Cerebellar cortex (tissue), 1 donor: ENCODE measurements at regions not wholly inside any gene's neighbourhood (a gene's known extent, or its start where the extent isn't known, plus 50 kb on each side); places are given as distances from the start of the nearest gene placed in this dataset.
"Not testable (repeated sequence)": the region's sequence is repeated elsewhere in the genome, so short reads cannot be mapped to it uniquely, and the experiment has no call there.

Experiments used
- DNase-seq: peaks from one replicate; pipeline ENCODE4 v3.0.0-alpha.2; 2015; ENCODE audit warnings: low spot score

DNA sequence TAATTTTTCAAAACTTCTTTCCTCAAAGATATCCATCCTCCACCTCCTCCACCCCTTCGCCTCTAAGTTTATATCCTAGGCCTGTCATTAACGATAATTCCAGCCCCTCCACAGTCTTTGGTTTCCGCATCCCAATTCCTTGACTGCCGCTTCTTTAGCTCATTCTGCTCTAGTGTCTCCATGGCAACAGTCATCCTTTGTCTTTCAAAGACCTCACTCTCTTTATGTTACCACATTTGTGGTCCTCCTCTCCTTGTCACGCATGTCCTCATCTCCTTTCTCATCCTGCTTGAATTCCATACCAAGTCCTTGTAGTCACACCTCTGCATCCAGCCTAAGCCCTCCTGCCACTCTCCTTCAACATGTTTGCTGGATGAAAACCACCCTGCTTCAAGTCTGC lies 511.2 kb upstream of the KLF6 start:
- no peak for DNase-seq

DNA sequence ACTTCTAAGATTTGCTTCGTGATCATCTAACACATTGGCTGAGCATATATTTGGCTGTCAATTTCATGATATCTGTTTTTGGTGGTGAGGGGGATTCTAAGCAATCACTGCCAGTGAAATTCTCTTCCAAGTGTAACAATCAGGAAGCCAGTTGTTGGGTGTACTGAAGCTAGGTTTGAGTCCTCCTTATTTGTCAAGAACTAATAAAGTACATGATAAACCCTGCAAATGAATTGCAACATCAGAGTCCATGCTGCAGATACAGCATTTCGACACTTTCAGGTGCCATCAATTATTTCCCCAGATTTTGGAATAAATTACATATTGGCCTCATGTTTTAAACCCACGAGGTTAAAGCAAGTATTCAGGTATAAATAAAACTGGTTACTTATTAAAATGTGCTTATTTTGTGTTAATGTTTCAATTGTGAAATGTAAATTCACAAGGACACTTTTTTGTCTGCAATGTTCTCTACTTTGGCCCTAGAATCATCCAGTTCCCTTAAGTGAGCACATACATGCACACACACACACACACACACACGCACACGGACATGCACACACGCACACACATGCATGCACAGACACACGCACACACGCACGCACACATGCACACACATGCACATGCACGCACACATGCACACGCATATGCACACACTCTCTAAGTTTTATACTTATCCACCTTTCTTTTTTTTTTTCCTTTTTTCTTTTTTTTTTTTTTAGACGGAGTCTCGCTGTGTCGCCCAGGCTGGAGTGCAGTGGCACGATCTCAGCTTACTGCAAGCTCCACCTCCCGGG lies 510.2 kb upstream of the KLF6 start:
- no peak for DNase-seq

DNA sequence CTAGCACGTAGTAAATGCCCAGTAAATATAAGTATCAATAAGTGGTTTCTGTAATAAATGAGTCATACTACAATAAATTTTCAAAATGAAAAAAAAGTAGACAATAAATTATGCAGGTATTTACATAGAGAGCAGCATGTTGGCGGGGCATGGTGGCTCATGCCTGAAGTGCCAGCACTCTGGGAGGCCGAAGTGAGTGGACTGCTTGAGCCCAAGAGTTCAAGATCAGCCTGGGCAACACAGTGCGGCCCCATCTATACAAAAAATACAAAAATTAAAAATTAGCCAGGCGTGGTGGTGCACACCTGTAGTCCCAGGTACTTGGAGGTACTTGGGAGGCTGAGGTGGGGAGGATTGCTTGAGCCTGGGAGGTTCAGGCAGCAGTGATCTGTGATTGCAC lies 509.3 kb upstream of the KLF6 start:
- DNase-seq, result no peak

DNA sequence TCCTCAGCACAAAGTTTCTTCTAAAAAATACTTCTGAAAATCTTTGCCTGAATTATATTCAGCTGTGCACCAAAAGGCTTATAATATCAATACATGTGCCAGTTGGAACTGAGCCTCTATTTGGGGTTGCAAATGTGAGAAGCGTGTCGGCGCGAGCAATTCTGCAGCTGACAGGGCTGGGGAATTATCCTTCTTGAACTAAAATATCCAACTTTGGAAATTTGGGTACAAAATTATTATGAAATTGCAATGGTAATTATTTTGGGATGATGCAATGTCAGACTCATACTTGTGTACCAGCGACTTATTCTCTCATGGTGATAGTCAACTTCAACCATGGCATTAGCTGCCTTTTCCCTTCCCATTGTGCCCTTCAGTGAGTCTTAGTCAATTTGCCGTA lies 507.0 kb upstream of the KLF6 start:
- no peak for DNase-seq

DNA sequence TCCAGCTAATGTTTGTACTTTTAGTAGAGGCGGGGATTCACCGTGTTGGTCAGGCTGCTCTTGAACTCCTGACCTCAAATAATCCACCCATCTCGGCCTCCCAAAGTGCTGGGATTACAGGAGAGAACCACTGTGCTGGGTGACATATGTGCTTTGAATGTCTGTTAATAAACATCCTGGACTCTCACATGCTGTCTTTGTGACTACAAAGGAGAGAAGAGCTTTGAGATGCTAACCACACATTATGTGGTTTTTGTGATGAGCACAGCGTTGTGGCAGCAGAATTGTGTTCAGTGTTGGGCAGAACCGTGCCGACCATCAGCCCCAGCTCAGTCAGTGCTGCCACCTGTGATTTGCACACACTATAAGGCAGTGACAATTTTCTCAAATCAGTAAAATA lies 500.1 kb upstream of the KLF6 start:
- DNase-seq, result no peak

DNA sequence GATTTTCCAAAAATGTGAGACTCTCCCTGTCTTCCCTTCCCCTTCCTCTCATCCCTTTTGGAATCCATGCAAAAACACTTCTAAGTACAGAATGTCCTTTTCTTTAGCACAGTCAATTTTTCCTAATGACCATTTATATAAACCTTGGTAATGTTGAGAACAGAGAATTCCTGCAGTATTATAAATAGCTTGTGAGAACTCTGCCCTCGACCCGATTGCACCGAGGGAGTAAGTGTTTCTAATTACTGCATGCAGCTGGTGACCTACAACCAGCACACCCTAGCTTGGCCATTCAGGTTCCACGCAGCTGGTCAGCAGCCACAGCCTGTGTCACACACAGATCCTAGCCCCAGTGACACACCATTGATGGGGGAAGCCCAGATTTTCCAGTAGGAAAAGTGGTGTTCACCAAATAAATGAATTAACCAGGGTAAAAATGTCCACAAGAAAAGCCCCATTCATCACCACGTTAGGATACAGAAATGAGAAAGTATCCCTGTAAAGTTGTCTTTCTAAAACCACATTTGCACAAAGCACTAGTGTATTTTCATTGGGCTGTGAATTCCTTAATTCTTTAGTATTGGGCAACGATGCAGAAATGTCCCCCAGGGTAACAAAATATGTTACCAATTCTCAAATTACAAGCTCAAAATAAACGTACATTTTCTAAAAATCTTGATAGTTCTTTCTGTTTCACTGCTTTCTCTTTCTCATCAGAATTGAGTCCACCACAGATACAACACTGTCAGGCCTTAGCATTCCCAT lies 499.0 kb upstream of the KLF6 start:
- peak; percentile 6 for DNase-seq

DNA sequence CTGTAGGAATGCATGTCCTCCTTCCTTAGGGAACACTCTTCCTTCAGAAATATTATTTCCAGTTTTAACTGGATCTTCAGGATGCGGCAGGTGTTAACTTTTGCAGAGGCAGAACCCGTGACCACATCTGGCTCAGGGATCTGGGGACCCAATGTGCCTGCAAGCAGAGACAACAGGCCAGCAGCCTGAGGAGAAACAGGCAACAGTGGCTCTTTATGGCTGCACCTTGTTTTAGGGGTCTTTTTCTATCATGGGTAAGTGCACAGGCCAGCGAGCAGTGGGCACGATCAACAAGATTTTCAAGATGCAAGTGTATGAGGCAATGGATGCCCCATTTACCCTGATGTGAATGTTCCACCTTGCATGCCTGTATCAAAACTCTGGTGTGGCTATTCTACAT lies 497.5 kb upstream of the KLF6 start:
- no peak for DNase-seq

DNA sequence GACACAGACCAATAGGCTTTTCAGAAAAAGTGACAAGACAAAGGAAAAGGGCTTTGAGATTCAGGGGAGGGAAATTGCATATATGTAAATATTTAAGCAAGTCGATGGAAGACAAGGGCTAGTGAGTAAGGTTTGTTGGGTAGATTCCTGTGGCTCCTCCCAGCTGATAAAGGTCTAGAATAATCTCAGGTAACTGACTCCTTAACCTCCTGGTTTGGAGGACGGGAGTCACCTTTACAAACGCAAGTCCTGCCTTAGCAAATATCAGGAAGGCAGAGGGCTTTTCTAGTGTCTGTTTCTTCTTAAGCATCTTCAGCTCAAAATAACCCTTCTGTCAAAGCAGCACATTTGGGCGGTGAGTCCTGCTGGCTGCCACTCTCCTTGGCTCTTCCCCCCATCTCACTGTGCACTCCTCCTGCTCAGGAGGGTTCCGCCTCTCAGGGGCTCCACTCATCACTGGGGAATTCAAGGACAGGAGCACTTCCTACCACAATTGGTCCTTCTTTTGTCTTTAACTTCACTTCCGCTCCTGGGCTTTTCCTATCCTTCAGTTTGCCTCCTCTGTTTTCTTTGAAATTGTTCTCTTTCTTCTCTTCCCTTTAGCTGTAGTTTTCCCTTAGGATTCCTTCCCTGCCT lies 496.3 kb upstream of the KLF6 start:
- no peak for DNase-seq

DNA sequence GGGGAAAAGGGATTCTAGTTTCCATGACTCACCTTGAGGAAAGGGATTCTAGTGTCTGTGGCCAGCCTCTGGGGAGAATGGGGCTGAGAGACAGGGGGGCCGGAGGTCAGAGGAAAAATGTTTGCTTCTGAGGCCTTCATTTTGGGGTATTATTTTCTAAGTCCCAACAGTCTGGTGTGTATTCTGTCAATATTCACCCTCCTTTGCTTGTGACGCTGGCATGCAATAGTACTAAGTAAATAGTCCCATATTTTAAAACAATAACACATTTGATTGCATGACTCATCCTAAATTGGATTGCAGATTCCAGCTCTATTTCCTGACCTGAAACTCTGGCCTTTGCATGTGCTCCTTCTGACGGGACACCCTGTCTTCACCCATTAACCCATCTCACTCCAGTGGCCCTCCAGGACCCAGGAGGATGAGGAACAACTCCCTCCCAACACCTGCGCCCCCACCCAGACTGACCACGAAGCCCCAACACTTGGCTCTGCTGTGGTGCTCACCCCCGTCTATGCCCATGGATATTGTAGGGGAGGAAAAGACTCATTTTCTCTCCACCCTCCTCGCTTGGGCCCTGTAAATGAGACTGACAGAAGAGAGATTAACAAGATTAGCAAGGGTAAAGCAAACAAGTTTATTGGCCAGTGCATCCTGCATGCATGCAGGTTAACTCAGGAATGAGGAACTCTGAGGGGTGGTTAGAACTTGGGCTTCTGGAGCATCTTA lies 495.6 kb upstream of the KLF6 start:
- DNase-seq, result no peak

DNA sequence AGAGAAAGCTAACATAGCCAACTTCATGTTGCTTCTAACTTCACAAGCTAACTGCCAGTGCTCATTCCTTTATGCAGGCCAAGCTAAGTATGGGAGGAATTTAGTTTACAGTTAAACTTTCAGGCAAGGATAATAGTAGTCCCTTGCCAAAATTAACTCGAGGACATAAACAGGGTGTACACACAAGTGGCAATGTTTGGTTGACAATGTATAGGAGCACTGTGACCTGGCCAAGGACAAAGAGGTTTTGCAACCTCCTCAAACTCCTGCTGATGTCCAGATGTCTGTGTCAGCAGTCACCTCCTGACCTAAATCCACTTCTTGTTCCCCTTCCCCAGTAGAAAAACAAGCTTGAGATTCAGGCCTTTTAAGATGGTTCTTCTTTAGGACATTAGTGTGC lies 494.6 kb upstream of the KLF6 start:
- no peak for DNase-seq

DNA sequence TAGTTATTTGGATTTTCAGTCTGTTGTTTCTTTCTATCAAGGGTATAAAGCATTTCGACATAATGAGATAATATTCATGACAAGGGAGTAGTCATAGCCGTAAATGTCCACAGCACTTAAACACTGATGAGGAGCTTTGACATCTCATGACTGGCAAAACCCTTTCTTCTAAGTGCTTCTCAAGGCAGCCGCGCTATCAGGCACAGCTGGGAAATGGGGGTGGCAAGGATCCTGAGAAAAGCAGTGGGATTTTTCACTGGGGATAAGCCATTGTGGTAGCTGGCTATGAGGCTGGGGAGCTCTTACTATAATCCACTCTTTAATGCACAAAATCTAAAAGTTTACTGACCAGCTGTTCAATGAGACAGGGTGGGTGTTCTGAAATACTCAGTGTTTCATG lies 493.2 kb upstream of the KLF6 start:
- no peak for DNase-seq

DNA sequence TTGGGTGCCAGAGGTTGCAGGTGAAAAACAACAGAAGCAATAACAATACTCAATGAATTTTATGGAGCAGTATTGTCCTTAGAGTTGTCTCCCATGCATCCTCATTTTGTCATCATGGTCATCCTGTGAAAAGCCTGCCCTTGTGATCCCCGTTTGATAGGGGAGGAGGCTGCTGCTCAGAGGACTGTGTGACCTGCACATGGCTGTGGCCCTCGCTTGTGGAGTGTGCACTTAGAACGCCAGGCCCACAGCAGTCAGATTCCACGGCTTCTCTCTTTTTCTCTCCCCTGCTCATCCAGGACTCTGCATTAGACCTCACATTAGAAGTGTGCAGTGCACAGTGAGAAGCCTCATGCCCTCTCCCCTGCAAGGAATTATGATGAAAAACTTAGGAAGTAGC lies 491.1 kb upstream of the KLF6 start:
- no peak for DNase-seq

DNA sequence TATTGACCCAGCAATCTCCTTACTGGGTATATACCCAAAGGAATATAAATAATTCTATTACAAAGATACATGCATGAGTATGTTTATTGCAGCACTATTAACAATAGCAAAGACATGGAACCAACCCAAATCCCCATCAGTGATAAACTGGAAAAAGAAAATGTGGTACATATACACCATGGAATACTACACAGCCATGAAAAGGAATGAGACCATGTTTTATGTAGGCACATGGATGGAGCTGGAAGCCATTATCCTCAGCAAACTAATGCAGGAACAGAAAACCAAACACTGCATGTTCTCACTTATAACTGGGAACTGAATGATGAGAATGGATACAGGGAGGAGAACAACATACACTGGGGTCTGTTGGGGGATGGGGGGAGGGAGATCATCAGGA lies 489.7 kb upstream of the KLF6 start:
- not testable (repeated sequence) for DNase-seq

DNA sequence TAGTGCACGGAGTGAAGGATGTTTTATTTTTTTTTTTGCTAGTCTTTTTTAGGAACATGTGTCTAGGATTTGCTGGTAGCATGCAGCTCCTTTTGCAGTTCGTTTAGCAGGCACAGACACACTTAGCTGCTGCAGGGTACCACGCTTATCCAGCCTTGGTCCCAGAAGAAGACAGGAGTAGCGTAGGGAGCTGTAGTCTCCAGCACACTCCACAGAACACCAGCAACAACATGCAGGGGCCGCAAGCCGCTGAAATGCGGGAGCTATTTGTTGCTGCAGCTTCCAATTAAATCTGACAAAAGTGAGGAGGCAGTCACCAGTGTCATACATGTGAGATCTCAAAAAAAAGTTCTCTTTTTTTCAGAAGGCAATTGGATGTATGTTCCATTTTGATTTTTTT lies 486.2 kb upstream of the KLF6 start:
- DNase-seq, result no peak

DNA sequence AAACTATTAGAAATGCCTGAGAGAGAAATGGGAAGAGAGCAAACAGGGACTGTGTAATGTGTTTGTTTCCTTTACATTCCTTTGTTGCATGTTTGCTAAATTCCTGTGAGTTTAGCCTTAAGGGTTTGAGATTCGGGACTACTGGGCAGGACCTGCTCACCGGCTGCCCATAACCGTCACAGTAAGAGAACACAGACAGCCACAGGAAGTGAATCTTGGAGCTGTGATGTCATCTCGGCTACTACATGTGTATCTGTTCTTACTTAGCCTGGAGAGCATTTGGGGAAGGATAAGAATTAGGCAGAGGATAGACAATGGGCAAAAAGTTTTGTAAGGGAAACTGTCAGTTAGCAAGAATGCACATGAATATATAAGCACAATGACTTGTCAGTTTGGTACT lies 485.1 kb upstream of the KLF6 start:
- no peak for DNase-seq

DNA sequence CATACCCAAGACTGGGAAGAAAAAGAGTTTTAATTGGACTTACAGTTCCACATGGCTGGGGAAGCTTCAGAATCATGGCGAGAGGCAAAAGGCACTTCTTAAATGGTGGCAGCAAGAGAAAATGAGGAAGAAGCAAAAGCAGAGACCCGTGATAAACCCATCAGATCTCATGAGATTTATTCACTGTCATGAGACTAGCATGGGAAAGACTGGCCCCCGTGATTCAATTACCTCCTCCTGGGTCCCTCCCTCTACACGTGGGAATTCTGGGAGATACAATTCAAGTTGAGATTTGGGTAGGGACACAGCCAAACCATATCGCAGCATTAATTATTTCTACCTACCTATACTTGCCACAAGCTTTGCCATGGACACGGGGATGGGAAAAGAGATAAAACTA lies 483.5 kb upstream of the KLF6 start:
- DNase-seq, result not testable (repeated sequence)

DNA sequence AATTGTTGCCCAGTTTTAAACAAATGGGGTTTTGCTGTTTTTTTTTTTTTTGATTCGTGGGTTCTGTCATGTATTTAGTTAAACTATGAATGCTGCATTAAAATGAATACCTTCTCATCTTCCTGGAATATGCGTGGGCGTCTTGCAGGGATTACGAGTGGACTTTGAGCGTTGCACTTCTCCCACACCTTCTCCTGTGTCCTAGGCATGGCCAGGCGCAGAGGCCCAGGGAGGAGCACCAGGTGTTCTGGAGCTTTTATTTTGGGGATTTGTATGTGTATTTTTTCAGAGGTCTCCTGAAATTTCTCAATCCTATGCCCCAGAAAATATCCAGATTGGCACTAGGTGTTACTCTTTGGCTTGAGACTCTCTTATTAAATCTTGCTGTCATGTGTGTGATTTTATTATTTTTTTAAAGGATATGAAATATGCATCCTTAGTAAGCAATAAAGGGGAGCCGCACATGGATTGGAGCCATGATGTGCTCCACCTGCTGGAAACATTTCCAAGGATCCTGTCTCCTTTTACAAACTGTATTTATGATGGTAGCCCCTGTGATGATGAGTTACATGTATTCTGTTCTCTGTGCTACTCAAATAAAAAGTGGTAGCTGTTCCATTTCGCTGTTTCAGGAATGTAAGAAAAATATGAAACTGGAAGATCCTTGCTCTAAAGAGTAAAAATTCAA lies 482.2 kb upstream of the KLF6 start:
- no peak for DNase-seq

DNA sequence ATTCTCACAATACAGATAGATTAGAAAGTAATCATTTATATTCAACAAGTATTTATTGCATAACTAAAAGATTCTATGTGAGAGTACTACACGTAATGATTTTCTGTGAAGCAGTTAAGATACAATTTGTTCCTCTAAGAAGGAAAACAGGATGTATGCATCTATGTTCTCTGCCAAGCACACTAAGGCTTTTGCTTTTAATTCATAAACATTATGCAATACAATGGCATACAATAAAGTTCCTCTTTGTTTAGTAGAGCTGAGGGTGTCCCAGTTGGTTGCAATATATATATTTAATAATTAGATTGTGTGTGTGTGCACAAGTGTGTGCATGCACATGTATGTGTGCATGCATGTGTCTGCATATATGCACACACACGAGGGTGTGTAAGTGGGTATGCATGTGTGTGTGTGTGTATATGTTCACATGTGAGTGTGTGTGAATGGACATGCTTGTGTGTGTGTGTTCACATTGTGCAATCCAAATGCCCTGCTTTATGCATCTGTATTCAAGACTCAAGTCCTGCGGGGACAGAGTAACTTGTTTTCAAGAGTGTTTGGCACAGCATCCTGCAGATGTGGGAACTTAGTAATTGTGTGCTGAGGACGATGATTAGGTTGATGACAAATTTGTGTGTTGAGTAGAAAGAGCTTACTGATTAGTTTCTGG lies 481.5 kb upstream of the KLF6 start:
- no peak for DNase-seq

DNA sequence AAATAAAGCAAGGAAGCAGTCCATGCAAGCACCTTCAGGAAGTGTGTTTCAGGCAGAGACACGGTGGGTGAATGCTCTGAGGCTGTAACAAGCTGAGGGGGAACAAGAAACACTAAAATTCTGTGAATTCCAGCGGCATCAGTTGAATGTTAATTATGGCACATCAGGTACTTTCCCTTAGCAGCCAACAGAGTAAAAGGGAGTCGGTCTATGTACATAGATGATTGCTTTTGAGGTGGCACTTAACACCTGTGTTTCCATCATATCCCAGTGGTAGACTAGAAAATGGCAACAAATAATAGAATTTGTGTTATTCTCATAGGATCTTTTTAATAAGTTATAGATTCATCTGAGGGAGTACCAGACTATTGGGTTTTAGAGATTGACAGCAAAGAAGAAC lies 481.0 kb upstream of the KLF6 start:
- no peak for DNase-seq

DNA sequence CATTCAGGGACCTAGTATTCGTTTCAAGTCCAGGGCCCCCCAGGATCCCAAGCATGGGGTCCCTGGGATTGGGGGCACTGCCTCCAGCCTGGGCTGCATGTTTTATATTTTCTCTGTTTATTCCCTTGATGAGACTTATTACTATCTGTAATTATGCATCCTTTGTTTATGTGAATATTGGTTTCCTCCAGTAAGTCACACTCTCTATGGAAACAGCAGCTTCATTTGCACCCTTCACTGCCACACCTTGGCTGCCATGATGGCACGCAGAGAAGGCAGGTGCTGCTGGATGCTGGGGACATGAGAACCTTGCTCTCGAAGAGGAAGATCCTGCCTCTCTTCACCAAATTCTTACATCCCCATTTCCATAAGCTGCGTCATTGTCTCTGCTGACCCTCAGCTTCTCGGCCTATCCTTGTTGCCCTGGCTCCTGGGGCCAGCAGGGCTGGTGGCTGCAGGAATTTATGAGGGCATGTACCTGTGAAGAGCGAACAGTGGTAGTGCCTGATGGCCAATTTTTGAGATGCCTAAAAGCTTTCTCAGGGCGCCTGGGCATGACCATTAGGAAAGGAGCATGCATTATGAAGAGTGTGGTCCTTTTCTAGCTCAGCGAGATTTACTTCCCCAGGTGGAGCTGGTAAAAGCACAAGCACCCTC lies 479.3 kb upstream of the KLF6 start:
- DNase-seq, result no peak

DNA sequence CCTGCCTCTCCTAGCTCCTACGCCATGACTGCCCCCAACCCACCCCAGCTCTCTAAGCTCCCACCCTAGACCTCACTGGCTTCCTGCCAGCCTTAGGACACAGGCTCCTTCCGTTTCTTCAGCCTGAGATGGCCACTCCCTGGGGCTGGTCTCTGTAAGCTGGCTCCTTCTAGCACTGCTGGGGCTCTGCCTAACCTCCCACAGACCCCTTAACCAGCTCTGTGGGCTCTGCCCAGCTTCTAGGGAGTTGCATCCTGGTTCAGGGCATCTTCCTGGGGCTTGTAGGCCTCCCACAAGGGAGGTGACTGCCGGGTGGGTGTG lies 478.6 kb upstream of the KLF6 start:
- DNase-seq, result no peak
